CD4-positive, alpha-beta T cell (primary cell): ENCODE measurements at regions not wholly inside any gene's neighbourhood (a gene's known extent, or its start where the extent isn't known, plus 50 kb on each side); places are given as distances from the start of the nearest gene placed in this dataset.

Experiments
- ATAC-seq: fragments of 200-7000 bp; cut with Tn5 transposase; one replicate; pipeline ENCODE4 v1.10.0; 2022; ENCODE audit warnings: mild to moderate bottlenecking; ENCODE audit not compliant: poor library complexity
- CTCF ChIA-PET: fragments of 350-600 bp; sonication (Branson Sonifier 250); formaldehyde crosslinking; loops from one replicate; lab custom pipeline; 2021; ENCODE audit warnings: antibody characterized with exemption, inconsistent platforms; lab: Charles Lee
- POLR2A ChIA-PET: fragments of 350-600 bp; sonication (Branson Sonifier 250); formaldehyde crosslinking; loops from one replicate; lab custom pipeline; 2021; ENCODE audit warnings: antibody characterized with exemption, inconsistent platforms; lab: Charles Lee
- DNase-seq, 14 experiments: peaks; one replicate each; pipeline ENCODE4 v3.0.0-alpha.2; 2013 to 2020; ENCODE audit warnings: mixed read lengths in 2 of 14
- H3K27ac ChIP-seq, 2 donors: one replicate each; pipeline versions ENCODE4 v1.5.1 to v1.7.0; 2013; ENCODE audit warnings: low read length in 2 of 2, low read depth in 1 of 2, mild to moderate bottlenecking in 1 of 2
- H3K27me3 ChIP-seq, 2 experiments: 1 replicate in 1 of 2; 2 replicates in 1 of 2; pipeline versions ENCODE4 v1.6.1 to v1.7.0; 2013; ENCODE audit warnings: low read length in 2 of 2, control low read depth in 1 of 2, mild to moderate bottlenecking in 1 of 2, moderate library complexity in 1 of 2; ENCODE audit not compliant: insufficient read depth in 2 of 2, control insufficient read depth in 1 of 2
- H3K36me3 ChIP-seq: one replicate; pipeline ENCODE4 v1.6.1; 2013; ENCODE audit warnings: low read length, control low read depth; ENCODE audit not compliant: insufficient read depth
- H3K4me1 ChIP-seq: one replicate; pipeline ENCODE4 v1.6.1; 2013; ENCODE audit warnings: low read length, control low read depth; ENCODE audit not compliant: insufficient read depth
- H3K4me3 ChIP-seq: one replicate; pipeline ENCODE4 v1.5.1; 2013; ENCODE audit warnings: mild to moderate bottlenecking, low read length, moderate library complexity
- H3K9me3 ChIP-seq, 2 experiments: 1 replicate in 1 of 2; 2 replicates in 1 of 2; pipeline versions ENCODE4 v1.6.1 to v1.7.0; 2013; ENCODE audit warnings: low read length in 2 of 2, mild to moderate bottlenecking in 2 of 2, control low read depth in 1 of 2, moderate library complexity in 1 of 2; ENCODE audit not compliant: control insufficient read depth in 1 of 2, insufficient read depth in 1 of 2
- H3K27ac Mint-ChIP-seq: one replicate; pipeline ENCODE4 v1.8.0; 2020; ENCODE audit warnings: mixed read lengths
- H3K27me3 Mint-ChIP-seq: one replicate; pipeline ENCODE4 v1.8.0; 2021; ENCODE audit warnings: mixed read lengths
- H3K36me3 Mint-ChIP-seq: one replicate; pipeline ENCODE4 v1.8.0; 2021; ENCODE audit warnings: low read depth, mixed read lengths
- H3K4me1 Mint-ChIP-seq: one replicate; pipeline ENCODE4 v1.8.0; 2021; ENCODE audit warnings: low read depth, mixed read lengths
- H3K4me3 Mint-ChIP-seq: one replicate; pipeline ENCODE4 v1.8.0; 2020; ENCODE audit warnings: mild to moderate bottlenecking, mixed read lengths
- H3K9me3 Mint-ChIP-seq: one replicate; pipeline ENCODE4 v1.8.0; 2020; ENCODE audit warnings: mixed read lengths
- CTCF ChIP-seq: fragments of 200-600 bp; IDR thresholded peaks from one replicate; pipeline ENCODE4 v1.8.0; 2022; ENCODE audit warnings: antibody characterized with exemption, mild to moderate bottlenecking
- intact Hi-C, 2 experiments: fragments of 100-400 bp; cut with DNase I in 1 of 2; cut with micrococcal nuclease in 1 of 2; formaldehyde crosslinking; loops; one replicate each; pipeline versions ENCODE4 v1.15.1 to v1.9.0; 2023 to 2025; cut with DNase I, micrococcal nuclease

- no peaks in the 10 kb centered on the region for H3K4me1 Mint-ChIP-seq
- ChIA-PET POLR2A (no interaction called here), CTCF (no interaction called here)
- no peak for TF ChIP-seq CTCF
- Histone ChIP-seq H3K27ac (no peak overlapping the region), H3K9me3 (no peaks in the 10 kb centered on the region), H3K36me3 (no peaks in the 10 kb centered on the region), H3K27me3 (no peaks in the 10 kb centered on the region), H3K4me3 (no peak overlapping the region), H3K4me1 (no peaks in the 10 kb centered on the region)
- H3K9me3 Mint-ChIP-seq, result no peaks in the 10 kb centered on the region
- ATAC-seq (no peak), DNase-seq (no peak)
- H3K27ac Mint-ChIP-seq, result no peak overlapping the region
- no peak overlapping the region for H3K4me3 Mint-ChIP-seq
- intact Hi-C loops, result no loop called here
- H3K27me3 Mint-ChIP-seq, result no peaks in the 10 kb centered on the region
- no peaks in the 10 kb centered on the region for H3K36me3 Mint-ChIP-seq
These were observed 344.5 kb upstream of the PPARGC1A start for GRCh38 chr4:24234288-24234848.

GRCh38 chr4:24230955-24231354, 341.1 kb upstream of the PPARGC1A start:
- Mint-ChIP-seq H3K27ac (no peak overlapping the region), H3K9me3 (no peaks in the 10 kb centered on the region), H3K27me3 (no peaks in the 10 kb centered on the region), H3K4me3 (no peak overlapping the region), H3K4me1 (no peaks in the 10 kb centered on the region), H3K36me3 (no peaks in the 10 kb centered on the region)
- H3K27me3 ChIP-seq, result no peaks in the 10 kb centered on the region
- intact Hi-C loops, result no loop called here
- H3K4me3 ChIP-seq, result no peak overlapping the region
- DNase-seq (no peak), ATAC-seq (no peak)
- no peaks in the 10 kb centered on the region for H3K4me1 ChIP-seq
- CTCF ChIA-PET, result no interaction called here
- H3K36me3 ChIP-seq, result no peaks in the 10 kb centered on the region
- H3K9me3 ChIP-seq, result no peaks in the 10 kb centered on the region
- POLR2A ChIA-PET, result no interaction called here
- H3K27ac ChIP-seq, result no peak overlapping the region
- TF ChIP-seq CTCF, result no peak

- no peaks in the 10 kb centered on the region for H3K9me3 Mint-ChIP-seq
- Histone ChIP-seq H3K27ac (no peak overlapping the region), H3K9me3 (no peaks in the 10 kb centered on the region), H3K4me1 (no peaks in the 10 kb centered on the region), H3K27me3 (no peaks in the 10 kb centered on the region), H3K4me3 (no peak overlapping the region), H3K36me3 (no peaks in the 10 kb centered on the region)
- H3K27me3 Mint-ChIP-seq, result no peaks in the 10 kb centered on the region
- no peaks in the 10 kb centered on the region for H3K4me1 Mint-ChIP-seq
- ChIA-PET POLR2A (no interaction called here), CTCF (no interaction called here)
- intact Hi-C loops, result no loop called here
- no peak for ATAC-seq
- H3K36me3 Mint-ChIP-seq, result no peaks in the 10 kb centered on the region
- DNase-seq, result no peak
- no peak overlapping the region for H3K27ac Mint-ChIP-seq
- TF ChIP-seq CTCF, result no peak
- no peak overlapping the region for H3K4me3 Mint-ChIP-seq
These were observed 340.1 kb upstream of the PPARGC1A start for GRCh38 chr4:24229978-24230377.
